Mononuclear cell (primary cell): ENCODE measurements at regions not wholly inside any gene's neighbourhood (a gene's known extent, or its start where the extent isn't known, plus 50 kb on each side); places are given as distances from the start of the nearest gene placed in this dataset.

Experiments used
- H3K27me3 ChIP-seq: 2 replicates; pipeline ENCODE4 v1.6.0; 2011; ENCODE audit warnings: low read length, control low read depth; ENCODE audit not compliant: insufficient read depth
- H3K4me1 ChIP-seq: 2 replicates; pipeline ENCODE4 v1.5.1; 2011; ENCODE audit warnings: mild to moderate bottlenecking, low read length, control low read depth; ENCODE audit not compliant: insufficient read depth
- H3K4me3 ChIP-seq: 2 replicates; pipeline ENCODE4 v1.5.1; 2011; ENCODE audit warnings: mild to moderate bottlenecking, low read length, moderate library complexity
- H3K9me3 ChIP-seq: 2 replicates; pipeline ENCODE4 v1.5.1; 2011; ENCODE audit warnings: low read depth, mild to moderate bottlenecking, control low read depth, low read length

DNA sequence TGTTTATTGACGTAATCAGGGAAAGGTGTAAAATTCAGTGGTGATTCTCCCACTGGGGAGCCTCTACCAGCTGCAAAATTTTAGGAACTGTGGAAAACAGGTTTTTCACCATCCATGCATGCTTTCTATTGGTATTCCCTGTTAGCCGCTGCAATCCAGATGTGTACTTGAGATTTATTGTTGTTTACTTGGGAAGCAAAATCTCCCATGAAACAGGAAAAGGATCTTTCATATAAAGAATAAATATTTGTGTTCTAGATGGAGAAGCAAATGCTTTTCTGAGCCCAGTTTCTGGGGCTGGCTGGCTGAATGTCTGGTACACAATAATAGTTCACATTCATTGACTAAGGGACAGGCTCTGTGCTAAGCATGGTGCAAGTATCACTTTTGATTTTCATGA is 144.6 kb upstream of the RASGRP1 start:
- Histone ChIP-seq H3K27me3 (peaks cover 3% of the 10 kb centered on the region), H3K4me3 (no peak overlapping the region), H3K9me3 (no peaks in the 10 kb centered on the region), H3K4me1 (no peaks in the 10 kb centered on the region)

DNA sequence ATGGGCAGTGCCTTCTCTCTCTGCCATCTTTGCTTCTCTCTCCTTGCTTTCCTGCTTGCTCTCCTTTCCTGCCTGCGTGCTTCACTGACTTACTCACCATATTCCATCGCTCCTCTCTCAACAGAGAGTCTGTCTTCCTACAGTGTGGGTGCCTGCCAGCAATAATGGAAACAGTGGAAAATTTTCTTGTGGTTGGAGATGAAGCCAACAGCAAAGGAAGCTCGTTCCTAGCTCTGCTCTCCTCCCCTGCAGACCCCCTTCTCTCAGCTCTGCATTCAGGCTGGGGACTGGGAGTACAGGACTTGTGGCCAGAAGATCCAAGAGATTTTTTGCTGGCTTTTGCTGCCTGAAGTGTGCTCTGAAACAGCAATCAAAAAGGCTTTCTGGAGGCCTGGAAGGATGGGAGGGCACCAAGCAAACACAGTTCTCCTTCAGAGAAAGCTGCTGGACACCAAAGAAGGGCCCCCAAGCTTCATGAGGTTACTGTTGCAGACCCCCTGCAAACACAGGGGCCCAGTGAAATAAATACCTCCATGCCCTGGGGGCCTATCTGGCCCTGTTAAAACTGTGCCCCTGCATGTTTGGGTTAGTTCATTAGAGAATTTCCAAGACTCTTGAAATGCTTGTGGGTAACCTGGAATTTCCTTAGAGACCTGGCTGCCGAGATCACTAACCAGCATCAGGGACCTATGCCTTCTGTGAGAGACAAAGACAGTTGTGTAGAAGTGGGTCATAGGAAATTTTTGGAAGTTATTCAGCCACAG is 149.9 kb upstream of the RASGRP1 start:
- Histone ChIP-seq H3K27me3 (no peaks in the 10 kb centered on the region), H3K4me3 (no peak overlapping the region), H3K4me1 (no peaks in the 10 kb centered on the region)

DNA sequence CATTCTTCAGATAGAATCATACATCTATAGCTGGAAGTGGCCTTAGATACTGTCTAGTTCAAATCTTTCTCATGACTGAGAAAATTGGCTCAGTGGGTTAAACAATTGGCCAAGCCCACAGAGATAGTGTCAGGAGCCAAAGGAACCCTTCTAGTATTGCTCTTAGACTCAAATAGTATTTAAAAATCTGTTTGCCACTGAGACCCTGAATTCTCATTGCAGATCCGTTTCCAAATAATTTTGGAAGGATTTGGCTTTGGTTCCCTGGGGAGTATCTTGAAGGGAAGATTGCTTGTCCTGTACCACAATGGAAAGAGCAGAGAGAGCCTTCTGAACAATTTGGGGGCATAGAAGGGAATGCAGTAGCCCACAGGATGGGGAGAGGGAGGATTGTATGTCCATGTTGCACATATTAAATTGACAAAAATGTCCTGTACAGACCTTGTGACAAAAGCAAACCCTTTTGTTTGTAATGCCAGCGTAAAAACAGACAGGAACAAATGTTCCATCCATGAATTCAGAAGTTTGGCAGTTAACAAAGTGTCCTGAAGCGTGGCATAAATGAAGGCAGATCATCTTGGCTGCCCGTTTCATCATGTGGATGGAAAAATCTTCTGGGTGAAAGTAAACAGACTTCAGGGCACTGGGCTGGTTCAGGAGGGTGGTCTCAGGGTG is 156.4 kb upstream of the RASGRP1 start:
- no peaks in the 10 kb centered on the region for H3K9me3 ChIP-seq
- H3K27me3 ChIP-seq, result no peaks in the 10 kb centered on the region
- no peak overlapping the region for H3K4me3 ChIP-seq
- H3K4me1 ChIP-seq, result no peaks in the 10 kb centered on the region

More for the DNA sequence above, 149.9 kb upstream of the RASGRP1 start:
- no peaks in the 10 kb centered on the region for H3K9me3 ChIP-seq

DNA sequence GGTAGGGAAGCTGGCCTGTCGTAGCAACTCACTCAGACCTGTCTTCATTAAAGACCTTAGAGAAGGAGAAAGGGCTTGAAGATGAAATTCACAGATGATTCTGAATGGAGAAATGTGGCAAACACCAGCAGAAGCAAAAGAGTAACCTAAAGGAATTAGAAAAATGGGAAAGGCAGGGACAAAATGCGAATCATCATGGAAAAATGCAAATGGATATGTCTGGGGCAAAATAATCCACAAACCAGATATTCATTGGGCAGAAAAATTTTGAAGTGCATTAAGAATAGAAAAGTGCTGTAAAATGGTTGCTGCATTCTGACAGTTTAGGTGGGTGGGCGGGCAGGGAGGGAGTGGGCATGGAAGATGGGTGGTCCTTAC is 156.9 kb upstream of the RASGRP1 start:
- Histone ChIP-seq H3K4me1 (no peaks in the 10 kb centered on the region), H3K27me3 (no peaks in the 10 kb centered on the region), H3K4me3 (no peak overlapping the region), H3K9me3 (no peaks in the 10 kb centered on the region)

DNA sequence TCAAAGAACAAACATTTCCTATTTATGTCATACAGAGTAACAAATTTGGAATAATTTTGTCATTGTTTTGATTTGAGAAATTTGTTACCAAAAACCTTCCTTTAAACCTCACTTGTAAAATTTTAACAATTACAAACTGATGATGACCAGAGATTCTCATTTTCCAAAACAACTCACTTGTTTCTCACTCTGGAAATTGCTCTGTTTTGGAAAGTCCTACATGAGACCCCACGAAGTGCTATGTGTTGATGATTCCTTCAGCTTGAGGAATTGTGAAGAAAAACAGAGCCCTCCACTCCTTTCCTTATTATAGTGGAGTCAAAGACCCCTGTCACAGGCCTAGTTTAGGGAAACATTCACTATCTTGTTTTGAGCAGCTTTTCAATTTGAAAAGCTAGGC is 157.6 kb upstream of the RASGRP1 start:
- H3K4me3 ChIP-seq, result no peak overlapping the region
- H3K9me3 ChIP-seq, result no peaks in the 10 kb centered on the region
- H3K27me3 ChIP-seq, result no peaks in the 10 kb centered on the region
- no peaks in the 10 kb centered on the region for H3K4me1 ChIP-seq

DNA sequence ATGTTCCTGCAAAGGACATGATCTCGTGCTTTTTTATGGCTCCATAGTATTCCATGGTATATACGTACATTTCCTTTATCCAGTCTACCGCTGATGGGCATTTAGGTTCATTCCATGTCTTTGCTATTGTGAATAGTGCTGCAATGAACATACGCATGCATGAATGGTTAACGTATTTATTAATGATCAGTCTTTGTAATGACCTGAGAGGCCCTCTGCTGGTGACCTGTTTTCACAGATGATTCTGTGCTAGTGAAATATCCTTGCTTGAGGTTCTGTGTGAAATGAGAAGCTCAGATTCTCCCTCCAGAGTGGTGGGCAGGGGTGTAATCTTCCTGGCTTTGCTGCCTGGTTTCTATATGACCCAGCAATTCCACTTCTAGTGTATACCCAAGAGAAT is 160.2 kb upstream of the RASGRP1 start:
- no peak overlapping the region for H3K4me3 ChIP-seq
- no peaks in the 10 kb centered on the region for H3K9me3 ChIP-seq
- H3K27me3 ChIP-seq, result no peaks in the 10 kb centered on the region
- no peaks in the 10 kb centered on the region for H3K4me1 ChIP-seq

DNA sequence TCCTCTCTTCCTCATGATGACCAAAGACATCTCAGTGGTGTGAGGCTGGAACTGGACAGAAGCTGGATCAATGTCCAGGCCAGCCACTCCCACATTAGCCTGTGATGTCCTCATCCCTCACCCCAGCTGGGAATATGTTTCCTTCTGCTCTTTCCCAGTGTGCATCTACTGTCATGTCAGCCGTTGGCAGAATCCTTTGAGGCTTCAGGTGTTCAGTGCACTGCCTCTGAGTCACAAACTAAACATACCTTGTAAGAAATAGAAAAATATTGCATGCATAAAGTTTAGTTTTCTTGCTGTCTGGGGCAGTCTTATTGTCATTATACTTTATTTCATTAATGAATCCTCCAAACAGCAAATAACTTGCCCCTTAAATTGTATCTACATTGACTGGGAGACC is 161.6 kb upstream of the RASGRP1 start:
- H3K27me3 ChIP-seq, result no peaks in the 10 kb centered on the region
- no peak overlapping the region for H3K4me3 ChIP-seq
- H3K9me3 ChIP-seq, result no peaks in the 10 kb centered on the region
- no peaks in the 10 kb centered on the region for H3K4me1 ChIP-seq

DNA sequence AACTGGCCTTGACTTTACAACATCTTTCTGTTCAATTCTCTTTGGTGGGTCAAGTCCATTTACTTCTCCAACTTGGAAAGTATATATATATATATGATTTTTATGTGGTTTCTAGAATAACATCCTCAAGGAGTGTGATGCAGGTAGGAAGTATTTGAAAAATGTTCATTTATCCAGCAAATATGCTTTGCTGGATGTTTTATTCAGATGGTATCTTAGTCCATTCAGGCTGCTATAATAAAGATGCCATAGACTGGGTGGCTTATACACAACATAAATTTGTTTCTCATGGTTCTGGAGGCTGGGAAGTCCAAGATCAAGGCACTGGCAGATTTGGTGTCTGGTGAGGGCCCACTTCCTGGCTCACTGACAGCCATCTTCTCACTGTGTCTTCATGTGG is 168.7 kb upstream of the RASGRP1 start:
- Histone ChIP-seq H3K9me3 (no peaks in the 10 kb centered on the region), H3K27me3 (peaks cover 5% of the 10 kb centered on the region), H3K4me1 (no peaks in the 10 kb centered on the region), H3K4me3 (no peak overlapping the region)

DNA sequence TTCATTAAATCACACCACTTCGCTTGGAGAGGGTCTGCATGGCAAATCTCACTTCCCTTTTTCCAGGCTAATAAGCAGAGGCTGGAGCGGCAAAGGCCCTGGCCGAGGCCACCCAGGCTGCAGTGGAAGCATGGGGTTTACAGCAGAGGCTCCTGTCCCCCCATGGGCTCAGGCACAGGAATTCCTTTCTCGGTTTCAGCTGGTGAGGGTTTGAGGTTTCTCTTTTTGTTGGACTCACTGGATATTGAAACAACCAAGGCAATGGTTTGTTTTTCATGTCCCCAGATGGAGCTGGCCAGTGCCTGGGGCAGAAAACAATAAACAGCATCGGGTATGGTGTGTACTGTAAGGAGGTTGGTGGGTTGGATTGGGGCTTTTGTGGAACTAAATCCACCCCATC is 175.6 kb upstream of the RASGRP1 start:
- peaks cover 5% of the 10 kb centered on the region for H3K27me3 ChIP-seq
- H3K4me1 ChIP-seq, result no peaks in the 10 kb centered on the region
- no peaks in the 10 kb centered on the region for H3K9me3 ChIP-seq
- H3K4me3 ChIP-seq, result no peak overlapping the region

DNA sequence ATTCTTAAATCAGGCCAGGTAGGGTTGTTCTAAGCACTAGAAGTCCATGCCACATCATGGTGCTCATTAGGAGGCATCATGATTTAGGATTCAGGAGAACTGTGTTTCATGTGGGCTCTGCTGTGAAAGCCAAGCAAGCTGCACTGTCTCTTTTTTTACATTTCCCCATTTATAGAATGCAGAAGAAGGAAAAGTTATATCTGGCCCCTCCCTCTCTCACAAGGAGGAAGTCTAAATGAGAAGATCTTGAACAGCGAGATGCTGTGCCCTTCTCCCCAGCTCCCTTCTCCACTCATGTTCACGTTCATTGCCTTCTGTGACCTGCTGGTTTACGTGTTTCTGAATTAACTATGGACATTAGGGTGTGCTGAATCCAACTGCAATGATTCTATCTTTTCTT is 178.5 kb upstream of the RASGRP1 start:
- no peaks in the 10 kb centered on the region for H3K27me3 ChIP-seq
- H3K4me1 ChIP-seq, result no peaks in the 10 kb centered on the region
- no peaks in the 10 kb centered on the region for H3K9me3 ChIP-seq
- no peak overlapping the region for H3K4me3 ChIP-seq

DNA sequence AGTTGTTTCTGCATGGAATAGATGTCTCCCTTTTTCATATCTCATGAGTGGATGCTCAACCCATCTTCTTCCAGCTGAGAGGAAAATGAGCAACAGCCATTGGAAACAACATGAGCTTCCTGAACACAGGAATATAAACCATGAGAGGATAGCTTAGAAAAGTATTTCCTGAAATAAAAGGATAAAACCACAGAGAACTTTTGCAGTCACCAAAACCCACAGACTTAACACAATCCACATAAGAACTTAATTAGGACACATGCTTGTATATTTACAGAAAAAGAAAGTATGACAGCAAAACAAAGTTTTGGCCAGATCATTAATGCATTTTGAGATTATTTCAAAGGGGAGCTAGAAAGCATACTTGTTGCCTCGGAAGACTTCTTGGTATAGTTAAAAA is 180.5 kb upstream of the RASGRP1 start:
- H3K9me3 ChIP-seq, result no peaks in the 10 kb centered on the region
- H3K4me1 ChIP-seq, result no peaks in the 10 kb centered on the region
- H3K4me3 ChIP-seq, result no peak overlapping the region

DNA sequence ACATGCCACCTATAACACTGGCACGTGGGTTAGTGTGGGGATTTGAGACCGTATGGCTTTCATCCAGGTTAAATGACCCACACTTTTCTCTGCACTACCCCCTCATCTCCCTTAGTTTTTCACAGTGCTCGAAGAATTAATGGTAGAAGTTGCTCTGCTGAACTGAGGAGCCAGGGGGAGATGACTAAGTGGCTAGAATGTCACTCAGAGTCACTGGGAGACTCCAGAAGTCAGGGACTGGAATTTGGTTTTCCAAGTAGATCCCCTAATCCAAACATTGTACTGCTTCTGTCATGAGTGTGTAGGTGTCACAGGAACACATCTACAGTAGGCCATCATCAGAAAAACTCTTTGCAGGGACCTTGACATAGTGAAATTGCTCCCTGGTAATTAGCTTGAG is 181.0 kb upstream of the RASGRP1 start:
- H3K4me1 ChIP-seq, result no peaks in the 10 kb centered on the region
- no peaks in the 10 kb centered on the region for H3K27me3 ChIP-seq
- H3K9me3 ChIP-seq, result no peaks in the 10 kb centered on the region
- H3K4me3 ChIP-seq, result no peak overlapping the region

More for the DNA sequence above, 180.5 kb upstream of the RASGRP1 start:
- H3K27me3 ChIP-seq, result no peaks in the 10 kb centered on the region

DNA sequence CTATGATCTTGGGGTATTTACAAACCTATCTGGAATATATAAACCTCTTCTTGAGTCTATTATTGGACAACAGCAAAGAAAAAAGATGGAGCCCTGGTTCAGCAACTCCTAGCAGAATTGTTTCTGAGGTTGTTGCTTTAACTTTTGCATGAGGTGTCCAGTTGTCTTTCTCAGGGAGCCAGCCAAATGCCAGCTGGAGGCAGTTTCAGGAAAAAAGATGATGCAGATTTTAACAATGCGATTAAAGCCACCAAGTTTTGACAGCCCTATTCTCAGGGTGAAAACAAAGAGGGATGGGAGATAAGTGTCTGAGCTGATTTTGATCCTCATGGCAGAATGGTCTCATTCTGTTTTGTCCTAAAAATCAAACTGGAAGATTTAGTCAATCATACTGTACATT is 181.6 kb upstream of the RASGRP1 start:
- H3K4me1 ChIP-seq, result no peaks in the 10 kb centered on the region
- H3K9me3 ChIP-seq, result no peaks in the 10 kb centered on the region
- no peak overlapping the region for H3K4me3 ChIP-seq
- no peaks in the 10 kb centered on the region for H3K27me3 ChIP-seq

DNA sequence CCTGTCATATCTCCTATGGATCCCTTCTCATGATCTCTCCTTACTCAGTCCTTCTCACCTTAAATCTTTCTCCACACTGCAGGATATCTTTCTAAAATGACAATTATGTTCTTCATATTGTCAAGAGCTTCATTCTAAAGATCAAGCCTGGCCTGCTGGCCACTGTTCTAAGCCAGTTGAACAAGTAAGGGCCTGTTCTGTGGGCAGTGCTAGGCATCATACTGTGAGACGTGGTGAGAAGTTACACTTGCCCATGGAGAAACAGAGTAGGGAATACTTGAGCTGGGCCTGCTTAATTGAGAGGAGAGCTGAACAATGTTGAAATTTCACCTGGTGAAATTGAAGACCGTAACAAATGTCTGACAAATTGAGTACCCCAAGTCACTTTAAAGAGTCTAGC is 184.1 kb upstream of the RASGRP1 start:
- no peaks in the 10 kb centered on the region for H3K9me3 ChIP-seq
- no peaks in the 10 kb centered on the region for H3K4me1 ChIP-seq
- no peak overlapping the region for H3K4me3 ChIP-seq
- no peaks in the 10 kb centered on the region for H3K27me3 ChIP-seq

DNA sequence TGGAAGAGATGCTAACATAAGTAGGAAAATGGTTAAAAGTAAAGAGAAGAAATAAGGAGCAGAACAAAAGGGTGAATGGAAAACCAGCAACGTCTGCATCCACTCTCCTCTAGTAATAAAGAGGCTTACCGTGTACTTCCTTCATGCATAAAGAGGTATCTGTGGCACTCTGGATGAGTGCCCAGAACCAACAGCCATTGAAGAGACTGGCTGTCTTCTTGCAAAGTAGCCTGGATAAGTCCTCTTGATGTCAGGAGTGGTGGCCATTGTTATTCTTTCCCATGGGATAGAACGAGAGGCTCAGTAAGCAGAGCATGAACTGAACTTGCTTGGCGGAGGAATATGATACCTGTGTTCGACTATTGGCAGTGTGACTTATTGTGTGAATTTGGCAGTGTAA is 186.2 kb upstream of the RASGRP1 start:
- H3K4me3 ChIP-seq, result no peak overlapping the region
- H3K27me3 ChIP-seq, result no peaks in the 10 kb centered on the region
- H3K4me1 ChIP-seq, result no peaks in the 10 kb centered on the region
- H3K9me3 ChIP-seq, result no peaks in the 10 kb centered on the region

DNA sequence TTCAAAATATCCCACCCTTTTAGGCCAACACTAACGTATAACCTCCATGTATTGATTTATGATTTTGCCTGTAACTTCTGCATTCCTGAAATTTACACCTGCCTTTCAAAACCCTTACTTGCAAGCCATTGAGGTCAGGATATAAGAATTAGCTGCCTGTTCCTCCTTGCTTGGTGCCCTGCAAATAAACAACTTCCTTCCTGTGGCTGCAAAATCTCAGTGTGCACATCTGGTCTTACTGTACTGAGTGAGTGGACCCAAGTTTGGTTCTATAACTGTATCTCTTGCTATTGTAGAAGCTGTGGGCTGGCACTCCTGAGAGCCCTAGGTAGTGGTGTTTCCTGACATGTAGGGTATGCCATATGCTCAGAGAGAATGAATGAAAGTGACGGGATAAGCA is 191.1 kb upstream of the RASGRP1 start:
- Histone ChIP-seq H3K4me1 (no peaks in the 10 kb centered on the region), H3K27me3 (no peaks in the 10 kb centered on the region), H3K4me3 (no peak overlapping the region), H3K9me3 (no peaks in the 10 kb centered on the region)
